Stimulated activated CD4-positive, alpha-beta T cell treated with anti-CD3 and anti-CD28 coated beads, Interleukin-1b, Interleukin-23, amount 100 ng/mL, for 48 hours (primary cell): ENCODE measurements at regions not wholly inside any gene's neighbourhood (a gene's known extent, or its start where the extent isn't known, plus 50 kb on each side); places are given as distances from the start of the nearest gene placed in this dataset.
"Not testable (repeated sequence)": the region's sequence is repeated elsewhere in the genome, so short reads cannot be mapped to it uniquely, and the experiment has no call there.

Source experiments
- DNase-seq: peaks from one replicate; pipeline ENCODE4 v3.0.0-alpha.2; 2020

DNA sequence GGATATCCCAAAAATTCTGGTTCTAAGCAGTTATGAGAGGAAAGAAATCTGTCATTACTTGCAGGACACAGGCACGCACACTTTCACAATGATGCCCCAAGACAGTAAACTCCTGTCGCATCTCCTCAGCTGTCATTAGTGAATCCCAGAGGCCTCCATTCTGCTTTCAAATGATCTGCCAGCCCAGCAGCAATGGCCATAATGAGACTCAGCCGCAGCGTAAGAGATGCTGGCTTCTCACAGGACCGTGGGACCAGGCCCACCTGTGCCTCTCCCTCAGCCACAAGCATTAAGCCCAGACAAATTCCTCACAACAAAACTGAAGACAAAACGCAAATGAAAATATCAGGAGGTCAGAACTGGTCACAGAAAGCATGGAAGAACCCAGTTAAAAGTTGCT lies 98.0 kb upstream of the VLDLR start:
- no peak for DNase-seq

DNA sequence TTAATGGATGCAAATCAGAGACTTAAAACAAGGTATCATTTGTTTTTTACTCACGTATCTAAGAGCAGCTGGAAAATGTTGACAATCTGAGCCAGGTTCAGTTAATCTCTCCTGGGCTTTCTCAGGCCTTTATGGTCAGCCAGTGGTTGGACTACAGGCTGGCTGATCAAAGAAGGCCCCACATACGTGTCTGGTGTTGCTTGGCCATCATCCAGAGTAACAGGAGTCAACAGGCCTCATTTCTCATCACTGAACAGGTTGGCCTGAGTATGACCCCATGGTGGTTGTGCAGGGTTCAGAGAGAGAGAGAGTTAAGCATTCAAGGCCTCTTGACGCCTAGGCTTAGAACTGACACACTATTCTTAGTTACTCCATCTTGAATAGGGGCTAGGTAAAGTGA lies 97.0 kb upstream of the VLDLR start:
- DNase-seq = no peak

DNA sequence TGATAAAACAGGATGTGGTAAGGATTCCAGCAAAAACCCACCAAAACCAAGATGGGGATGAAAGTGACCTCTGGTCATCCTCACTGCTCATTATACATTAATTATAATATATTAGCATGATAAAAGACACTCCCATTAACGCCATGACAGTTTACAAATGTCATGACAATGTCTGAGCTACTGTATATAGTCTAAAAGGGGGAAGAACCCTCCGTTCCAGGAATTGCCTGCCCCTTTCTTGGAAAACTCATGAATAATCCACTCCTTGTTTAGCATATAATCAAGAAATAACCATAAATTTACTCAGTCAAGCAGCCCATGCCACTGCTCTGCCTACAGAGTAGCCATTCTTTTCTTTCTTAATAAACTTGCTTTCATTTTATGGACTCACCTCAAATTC lies 96.4 kb upstream of the VLDLR start:
- DNase-seq = no peak

DNA sequence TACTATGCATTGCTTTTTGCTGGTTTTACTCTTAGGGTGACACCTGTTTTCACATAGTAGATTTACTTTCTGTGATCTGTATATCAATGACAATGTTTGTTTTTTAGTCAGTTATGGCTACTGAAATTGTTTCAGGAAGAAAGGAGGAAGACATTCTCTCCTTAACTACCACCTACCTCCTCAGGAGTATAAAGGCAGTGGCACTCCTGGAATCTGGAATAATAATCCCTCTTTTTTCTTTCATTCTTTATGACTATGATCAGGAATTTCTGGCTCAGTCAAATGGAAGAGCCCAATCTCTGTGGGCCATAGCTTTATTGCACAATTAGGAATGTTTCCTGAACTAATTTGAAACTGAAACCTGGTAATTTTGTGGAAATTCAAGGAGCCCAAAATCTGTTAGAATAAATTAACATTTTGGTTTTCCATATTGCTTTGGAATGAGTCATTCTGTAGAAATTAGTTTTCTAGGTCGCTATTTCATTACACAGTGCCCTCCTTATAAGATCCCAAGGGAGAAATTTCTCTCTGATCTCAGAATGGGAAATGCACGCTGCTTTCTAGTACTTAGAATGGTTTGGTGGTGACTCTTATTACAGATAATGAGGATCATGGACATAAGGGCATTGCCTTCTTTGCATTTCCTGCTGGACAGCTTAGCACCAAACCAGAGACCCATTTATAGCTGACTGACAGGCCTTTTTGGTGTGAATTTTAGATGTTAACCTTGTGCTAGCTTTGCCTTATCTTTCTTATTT lies 95.3 kb upstream of the VLDLR start:
- DNase-seq = no peak

DNA sequence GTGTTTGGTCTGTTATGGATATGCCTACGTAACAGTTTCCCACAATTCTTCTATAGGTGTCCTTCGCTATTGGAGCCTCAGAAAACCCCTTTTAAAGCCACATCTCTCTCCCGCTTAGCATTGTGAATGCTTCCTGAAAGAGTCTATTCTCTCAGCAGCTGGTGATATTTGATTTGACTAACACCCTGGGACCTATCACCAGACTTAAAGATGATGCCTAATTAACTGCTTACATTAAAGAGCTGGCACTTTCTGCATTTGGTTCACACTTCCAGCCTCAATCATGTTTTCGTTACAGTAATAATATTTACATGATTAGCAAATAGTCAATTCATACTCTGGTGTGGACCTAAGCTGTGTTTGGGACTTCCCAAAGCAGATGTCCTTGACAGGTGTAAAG lies 90.1 kb upstream of the VLDLR start:
- DNase-seq = no peak

DNA sequence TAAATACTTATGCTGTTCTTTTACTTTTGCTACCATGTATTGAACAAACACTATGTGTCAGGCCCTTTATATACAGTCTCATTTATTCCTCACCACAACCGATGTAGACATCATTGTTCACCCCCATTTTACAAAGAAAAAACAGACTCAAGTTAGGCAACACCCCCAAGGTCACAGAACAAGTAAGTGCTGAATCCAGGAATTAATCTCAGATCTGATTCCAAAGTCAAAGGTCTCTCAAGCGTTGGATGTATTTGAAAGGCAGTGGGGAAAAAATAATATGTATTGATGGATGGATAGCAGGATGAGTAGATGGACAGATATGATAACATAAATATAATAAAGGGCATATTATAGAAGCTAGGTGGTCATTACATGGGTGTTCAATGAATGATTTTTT lies 85.1 kb upstream of the VLDLR start:
- no peak for DNase-seq

DNA sequence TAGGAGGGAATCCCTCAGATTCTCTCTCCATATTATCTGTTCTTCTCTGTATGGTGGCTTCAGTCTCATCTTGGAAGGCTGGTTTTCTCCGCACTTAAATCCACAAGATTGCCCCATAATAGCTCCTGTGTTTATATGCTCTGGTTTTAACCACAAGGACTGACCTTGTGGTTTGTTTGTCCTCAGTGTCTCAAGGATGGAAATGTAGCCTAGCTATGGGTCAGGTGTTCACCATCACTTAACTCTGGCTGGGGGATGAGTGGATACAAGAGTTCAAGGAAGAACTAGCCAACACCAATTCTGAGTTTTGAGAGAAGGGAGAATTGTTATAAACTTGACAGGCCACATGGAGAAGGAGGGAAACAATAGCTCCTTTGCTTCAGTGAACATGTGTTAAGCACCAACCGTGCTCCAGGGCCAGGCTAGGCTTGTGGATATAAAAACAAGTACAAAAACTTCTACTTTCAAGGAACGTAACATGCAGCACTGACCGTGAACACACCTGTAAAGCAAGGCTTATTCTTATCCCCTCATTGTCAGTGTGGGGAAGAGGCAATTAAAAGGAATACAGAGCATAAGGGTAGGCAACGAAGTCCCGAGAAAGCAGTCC lies 75.6 kb upstream of the VLDLR start:
- DNase-seq = no peak

DNA sequence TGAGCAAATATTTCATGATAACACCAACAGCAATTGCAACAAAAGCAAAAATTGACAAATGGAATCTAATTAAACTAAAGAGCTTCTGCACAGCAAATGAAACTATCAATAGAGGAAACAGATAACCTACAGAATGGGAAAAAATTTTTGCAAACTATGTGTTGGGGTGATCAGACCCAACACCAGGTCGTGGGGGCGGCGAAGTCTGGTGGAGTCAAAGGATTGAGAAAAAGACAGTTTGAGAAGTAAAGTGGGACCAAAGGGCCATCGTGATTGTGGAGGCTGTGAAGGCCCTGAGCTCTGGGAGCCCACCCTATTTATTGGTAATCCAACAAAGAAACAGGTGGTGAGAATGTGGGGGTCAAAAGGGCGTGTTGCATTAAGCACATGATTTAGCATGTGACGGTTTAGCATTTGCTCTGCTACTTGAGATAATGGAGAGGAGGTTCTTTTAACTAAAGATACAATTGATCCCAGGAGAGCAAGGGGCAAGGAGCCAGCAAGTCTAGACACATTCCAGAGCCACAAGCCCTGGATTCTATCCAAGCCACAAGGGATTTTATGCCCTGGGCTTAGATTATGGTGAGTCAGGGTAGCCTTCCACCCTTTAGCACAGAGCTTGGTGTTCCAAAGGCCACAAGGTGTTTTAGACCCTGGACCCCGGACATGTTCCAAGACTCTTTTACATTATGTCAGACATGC lies 65.5 kb upstream of the VLDLR start:
- not testable (repeated sequence) for DNase-seq

DNA sequence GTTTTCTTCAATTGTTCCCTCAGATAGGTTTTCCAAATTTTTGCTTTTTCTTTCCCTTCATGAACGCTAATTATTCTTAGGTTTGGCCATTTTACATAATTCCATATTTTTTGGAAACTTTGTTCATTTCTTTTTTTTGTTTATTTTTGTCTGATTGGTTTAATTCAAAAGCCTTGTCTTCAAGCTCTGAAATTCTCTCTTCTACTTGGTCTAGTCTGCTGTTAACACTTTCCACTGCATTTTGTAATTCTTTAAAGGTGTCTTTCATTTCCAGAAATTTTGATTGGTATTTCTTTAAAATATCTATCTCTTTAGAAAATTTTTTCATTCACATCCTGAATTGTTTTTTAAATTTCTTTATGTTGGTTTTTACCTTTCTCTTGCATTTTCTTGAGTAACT lies 63.9 kb upstream of the VLDLR start:
- DNase-seq = no peak

DNA sequence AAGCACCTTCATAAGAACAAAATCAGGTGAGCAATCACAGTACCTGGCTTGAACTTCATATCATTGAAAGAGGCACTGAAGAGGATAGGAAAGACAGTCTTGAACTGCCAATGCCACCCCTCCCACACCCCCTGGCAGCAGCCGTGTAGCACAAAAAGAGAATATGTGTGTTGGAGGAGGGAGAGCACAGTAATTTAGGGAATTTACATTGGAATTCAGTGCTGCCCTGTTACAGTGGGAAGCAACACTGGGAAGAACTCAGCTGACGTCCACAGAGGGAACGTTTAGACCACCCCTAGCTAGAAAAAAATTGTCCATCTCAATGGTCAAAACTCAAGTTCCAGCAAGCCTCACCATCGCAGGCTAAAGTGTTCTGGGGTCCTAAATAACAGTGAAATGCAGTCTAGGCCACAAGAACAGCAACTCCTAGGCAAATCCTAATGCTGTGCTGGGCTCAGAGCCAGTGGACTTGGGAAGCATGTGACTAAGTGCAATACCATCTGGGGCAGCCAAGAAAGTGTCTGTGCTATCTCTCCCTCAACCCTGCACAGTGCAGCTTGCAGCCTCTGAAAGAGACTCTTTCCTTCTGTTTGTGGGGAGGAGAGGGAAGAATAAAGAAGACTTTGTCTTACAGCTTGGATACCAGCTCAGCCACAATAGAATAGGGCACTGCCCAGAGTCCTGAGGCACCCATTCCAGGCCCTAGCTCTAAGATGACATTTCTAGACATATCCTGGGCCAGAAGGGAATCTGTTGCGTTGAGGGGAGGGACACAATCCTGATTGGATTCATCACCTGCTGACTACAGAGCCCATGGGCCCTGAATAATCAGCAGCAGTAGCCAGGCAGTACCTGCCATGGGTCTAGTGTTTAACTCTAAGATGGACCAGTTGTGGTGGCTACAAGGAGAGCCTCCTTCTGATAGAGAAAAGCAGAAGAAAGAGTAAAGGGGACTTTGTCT lies 62.1 kb upstream of the VLDLR start:
- no peak for DNase-seq

DNA sequence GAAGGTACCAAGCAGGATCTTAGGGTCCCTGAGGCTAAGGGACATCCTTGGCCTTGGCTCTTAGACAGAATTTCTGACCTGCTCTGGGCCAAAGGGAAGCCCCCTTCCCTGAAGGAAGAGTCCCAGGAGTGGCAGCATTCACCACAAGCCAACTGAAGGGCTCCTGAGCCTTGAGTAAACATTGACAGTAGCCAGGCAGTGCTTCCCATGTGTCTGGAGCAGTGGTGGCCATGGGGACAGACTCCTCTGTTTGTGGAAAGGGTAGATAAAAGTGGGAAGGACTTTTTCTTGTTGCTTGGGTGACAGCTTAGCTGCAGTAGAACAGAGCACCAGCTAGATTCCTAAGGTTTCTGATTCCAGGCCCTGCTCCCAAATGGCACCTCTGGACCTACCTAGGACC lies 61.4 kb upstream of the VLDLR start:
- no peak for DNase-seq

DNA sequence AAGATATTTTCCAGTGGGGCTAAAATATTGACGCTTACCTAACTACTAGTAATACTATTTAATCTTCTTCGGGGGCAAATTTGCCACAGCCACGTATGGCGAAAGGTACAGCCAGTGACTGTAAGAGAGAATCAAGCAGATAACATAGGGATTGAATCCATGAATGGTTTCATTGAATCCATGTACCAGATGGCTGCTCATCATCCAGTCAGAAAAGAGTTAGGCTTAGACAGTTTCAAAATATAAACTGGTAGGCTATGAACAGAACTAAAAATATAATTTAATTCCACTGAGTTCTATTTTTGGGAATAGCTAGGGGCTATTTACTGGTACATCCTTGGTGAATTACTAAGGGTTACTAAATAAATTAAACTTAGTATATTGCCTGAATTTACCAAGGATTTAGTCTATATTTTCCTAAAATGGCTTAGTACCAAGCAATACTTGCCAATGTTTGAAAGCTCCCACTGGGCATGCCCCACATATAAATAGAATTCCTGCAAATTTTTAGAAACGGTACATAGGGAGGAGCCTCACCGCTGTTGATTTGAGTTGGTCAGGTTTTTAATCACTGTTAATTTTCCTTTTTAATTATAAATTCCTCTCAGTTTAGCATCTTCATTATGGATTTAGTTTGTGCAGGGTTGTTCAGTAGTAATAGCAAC lies 55.8 kb upstream of the VLDLR start:
- no peak for DNase-seq

DNA sequence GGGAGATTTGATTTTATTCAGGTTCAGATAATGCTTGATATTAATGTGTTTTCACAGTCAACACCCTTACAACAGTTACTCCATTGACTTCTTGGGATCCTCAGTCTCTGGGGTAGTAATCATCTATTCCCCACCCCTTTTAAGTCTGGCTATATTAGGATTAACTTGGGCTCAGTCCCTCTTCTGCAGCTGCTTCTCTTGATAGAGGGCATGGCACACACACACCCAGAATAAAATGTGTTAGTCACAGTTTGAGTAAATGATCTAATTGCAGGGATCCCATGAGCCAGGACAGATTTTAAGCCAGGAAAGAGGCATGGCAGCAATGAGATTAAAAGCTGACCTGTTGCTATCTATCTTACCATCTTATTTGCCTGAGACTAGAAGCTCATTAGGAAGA lies 53.7 kb upstream of the VLDLR start:
- DNase-seq = no peak

DNA sequence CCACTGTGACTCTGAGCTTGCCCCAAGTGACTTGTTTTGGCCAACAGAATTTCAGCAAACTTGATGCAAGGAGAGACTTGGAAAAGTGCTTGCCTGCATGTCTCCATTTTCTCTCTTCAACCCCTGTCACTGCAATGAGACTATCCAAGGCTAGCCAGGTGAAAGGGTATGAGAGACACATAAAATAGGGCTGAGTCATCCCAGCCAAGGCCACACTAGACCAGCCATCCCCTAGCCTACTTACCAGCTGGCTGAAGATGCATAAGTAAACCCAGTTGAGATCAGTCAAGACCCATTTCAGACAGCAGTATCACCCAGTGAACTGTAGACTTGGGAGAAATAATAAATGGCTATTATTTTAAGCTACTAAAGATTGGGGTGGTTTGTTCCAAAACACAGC lies 52.9 kb upstream of the VLDLR start:
- DNase-seq = no peak

DNA sequence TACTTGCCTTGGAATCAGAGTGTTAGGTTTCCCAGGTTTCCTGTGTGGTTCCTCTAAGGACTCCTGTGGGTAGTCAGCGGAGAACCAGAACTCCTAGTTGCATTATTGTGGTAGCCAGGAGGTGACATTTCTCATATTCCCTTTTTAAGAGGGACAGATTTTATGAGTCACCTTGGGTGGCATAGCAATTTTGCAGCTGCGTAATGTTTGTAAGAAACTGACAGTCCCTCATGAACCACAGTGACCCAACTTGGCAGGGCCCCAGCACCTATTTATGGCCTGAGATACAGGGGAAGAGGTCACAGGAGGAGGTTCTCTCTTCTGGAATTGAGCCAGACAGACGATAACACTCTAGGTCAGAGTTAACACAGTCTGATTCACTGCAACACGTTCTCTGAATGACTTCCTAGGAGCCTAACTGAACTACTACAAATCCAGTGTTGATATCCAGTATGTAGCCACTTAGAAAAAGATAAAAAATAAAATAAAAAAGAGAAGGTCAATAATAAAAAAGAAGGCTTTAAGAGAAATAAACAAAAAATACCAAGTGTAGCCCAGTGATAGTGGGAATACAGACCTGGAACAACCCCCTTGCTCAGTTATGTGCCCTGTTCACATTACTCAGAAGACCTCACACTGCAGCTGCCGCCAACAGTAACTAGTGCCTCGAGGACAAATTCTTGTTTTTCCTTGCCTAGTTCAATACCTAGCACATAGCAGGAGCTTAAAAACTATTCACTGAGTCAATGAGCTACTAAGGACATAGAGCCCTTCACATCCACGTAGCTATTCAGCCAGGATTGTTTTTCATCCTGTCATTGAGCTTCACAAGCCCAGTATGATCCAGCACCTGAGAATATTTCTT lies 50.7 kb upstream of the VLDLR start:
- peak; percentile 57 for DNase-seq
